CD4-positive, alpha-beta T cell treated with Interferon alpha-2 for 1 hour (primary cell): ENCODE measurements at regions not wholly inside any gene's neighbourhood (a gene's known extent, or its start where the extent isn't known, plus 50 kb on each side); places are given as distances from the start of the nearest gene placed in this dataset.

Experiments
- DNase-seq, 2 donors: peaks; one replicate each; pipeline ENCODE4 v3.0.0-alpha.2; 2020 to 2022

DNA sequence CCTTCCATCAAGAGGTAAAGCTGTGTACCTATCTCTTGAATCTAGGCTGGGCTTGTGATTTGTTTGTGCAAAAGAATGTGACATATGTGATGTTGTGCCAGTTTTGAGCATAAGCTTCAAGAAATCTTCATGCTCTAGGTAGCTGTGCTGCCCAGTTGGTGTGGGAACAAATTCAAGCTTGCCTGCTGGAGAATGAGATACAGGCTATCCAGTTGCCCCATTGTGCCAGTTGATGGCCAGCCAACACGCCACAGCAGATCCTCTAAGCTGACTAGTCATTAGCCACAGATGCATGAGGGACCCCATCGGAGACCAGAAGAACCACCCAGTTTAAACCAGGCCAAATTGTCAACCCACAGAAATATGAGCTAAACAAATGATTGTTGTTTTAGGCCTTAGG, 180.5 kb upstream of the MPHOSPH6 start:
- no peak for DNase-seq

DNA sequence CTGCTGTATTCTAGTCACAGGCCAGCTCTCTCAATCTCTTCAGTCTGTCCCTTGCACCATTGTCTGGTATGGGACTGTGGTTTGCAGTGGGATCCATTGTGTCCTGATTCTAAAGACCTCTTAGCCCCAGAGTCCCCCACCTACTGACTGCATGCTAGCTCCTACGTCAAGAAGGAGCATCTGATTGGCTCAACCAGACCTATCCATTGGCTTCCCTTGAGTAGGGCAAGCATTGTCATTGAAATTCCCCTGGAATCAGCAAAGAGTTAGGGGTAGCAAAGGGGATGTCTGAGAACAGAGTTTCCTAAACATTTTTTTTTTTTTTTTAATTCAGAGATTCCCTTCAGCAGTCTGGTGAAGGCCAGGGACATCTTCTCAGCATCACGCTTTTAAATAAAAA, 175.3 kb upstream of the MPHOSPH6 start:
- no peak for DNase-seq

DNA sequence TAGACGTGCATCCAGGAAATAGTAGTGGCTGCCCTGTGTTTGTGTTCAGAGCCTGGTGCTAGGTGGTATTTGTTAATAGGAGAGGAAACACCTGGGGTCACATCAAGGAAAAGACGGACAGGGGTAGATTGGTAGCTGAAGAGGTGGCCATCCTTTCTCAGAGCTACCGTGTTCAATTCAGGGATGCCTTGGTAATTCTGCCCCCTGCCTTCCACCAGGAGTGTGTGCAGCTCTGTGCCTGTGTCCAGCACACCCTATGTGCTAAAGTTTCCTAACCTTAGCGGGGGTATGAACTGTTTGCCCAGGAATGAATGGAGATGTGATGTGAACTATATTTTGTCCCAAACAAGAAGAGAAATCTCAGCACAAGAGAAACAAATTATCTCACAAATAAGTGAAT, 174.1 kb upstream of the MPHOSPH6 start:
- no peak for DNase-seq

DNA sequence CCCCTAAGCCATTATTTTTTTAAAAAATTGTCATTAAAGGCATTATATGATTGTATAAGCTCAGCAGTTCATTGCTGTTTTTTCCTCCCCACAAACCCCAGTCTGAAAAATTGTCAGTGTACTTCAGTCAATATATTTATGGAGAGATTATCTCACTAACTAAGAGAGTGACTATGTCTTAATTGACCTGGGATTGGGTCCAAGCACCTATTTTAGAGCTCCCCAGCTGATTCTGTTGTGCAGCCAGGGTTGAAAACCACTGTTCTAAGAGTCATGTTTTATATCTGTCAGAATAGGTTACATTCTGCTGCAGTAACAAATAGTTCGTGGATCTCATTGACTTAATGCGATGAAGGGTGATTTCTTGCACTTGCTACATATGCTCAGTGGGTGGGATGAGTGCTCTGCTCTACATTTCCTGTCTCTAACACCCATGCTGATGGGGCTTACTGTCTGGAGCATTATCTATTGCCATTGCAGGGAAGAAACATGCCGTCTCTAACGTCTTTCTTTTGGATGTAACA, 171.2 kb upstream of the MPHOSPH6 start:
- no peak for DNase-seq

DNA sequence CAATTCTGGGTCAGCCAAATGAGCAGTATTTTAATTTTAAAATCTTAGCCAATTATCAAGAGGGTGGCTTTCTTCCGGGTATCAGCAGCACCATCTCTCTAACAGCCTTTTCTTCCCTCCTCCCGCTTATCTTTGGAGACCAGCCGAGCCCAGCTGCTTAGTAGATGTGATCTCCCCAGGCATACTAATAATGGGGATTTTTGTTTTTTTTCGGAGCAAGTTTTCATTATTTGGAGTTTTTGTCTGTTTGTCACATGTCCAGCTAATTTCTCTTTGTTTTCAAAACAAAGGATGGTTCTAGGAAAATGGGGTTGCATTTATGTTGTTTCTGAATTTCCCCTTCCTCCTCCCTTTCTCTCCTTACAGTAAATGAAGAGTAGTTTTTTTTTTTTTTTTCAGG, 170.5 kb upstream of the MPHOSPH6 start:
- no peak for DNase-seq

DNA sequence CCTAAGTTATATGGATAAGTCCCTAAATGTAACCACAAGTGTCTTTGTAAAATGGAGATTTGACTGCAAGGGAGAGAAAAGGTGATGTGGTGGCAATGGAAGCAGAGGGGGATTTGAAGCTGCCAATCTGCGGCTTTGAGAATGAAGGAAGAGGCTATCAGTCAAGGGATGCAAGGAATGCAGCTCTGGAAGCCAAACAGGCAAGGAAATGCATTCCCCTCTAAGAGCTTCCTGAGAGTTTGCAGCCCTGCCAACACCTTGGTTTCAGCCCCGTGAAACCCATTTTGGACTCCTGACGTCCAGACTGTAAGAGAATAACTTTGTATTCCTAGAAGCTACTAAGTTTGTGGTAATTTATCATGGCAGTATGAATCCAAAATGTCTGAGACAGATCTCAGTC, 167.3 kb upstream of the MPHOSPH6 start:
- DNase-seq: no peak

DNA sequence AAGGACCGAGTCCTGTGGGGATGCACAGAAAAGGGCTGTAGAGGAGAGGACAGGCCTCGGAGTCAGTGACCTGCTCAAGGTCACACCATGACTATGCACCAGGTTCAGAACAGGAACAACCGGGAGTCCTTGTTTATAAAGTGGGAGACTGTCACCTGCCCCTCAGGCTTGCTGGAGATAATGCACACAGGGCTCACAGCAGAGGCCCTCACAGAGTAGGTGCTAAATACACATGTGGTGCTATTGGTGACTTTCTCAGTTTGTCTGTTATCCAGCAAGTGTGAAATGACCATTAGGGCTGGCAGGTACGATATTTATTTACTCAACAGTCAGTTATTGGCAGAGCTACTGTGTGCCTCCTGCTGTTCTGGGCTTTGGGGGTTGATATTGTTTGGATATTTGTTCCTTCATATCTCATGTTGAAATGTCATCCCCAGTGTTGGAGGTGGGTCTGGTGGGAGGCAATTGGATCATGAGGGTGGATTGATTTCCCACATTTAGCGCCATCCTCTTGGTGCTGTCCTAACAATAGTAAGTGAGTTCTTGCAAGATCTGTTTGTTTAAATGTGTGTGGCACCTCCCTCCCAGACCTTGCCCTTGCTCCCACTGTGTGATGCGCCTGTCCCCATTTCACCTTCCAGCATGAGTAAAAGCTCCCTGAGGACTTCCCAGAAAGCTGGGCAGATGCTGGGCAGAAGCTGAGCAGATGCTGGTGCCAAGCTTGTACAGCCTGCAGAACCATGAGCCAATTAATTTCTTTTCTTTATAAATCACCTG, 162.1 kb upstream of the MPHOSPH6 start:
- DNase-seq: no peak

DNA sequence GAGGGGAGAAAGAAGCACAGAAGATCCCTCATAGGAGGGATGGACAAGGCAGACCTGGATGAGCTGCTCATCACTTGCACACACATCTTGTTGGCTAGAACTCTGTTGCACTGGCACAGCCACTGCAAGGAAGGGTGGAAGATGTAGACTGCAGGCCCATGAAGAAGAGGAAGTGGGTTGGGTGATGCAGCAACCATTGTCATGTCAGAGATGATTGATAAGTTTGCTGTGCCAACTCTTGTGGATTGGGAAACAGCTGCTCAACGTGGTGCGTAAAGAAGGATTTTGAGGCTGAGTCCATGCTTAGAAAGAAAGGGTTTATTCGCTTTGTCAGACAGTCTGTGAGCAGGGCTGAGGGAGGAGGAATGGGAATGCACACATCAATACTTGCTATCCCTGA, 161.4 kb upstream of the MPHOSPH6 start:
- DNase-seq: no peak

DNA sequence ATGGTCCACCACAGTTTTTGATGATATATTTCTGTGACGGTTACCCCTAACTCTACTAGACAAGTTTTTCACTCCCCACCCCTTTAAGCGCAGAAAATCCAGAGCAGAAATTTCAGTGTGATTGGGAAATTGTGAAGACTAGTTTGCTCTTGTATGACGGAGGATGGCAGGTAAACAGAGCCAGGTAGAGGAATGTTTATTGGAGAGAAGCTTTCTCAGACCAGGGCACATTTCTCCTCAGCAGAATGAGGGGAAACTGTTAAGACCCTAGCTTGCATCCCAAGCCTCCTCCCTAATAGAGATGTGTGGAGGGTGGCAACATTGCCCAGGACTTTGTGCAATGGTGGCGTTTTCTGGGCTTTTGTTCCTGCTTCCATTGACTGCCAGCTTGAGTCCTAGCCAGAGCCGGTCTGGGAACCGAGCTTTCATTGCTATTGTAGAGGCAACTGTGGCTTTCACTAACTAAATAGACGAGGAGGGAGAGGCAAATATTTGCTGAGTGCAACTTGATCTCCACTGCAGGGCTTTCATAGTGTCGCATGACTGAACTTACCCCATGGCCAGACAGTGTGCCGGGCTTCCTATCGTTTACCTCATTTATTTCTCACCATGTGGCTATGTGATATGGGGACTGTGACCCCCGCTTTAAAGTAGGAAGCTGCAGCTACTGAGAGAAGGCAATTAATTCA, 159.6 kb upstream of the MPHOSPH6 start:
- DNase-seq: no peak

DNA sequence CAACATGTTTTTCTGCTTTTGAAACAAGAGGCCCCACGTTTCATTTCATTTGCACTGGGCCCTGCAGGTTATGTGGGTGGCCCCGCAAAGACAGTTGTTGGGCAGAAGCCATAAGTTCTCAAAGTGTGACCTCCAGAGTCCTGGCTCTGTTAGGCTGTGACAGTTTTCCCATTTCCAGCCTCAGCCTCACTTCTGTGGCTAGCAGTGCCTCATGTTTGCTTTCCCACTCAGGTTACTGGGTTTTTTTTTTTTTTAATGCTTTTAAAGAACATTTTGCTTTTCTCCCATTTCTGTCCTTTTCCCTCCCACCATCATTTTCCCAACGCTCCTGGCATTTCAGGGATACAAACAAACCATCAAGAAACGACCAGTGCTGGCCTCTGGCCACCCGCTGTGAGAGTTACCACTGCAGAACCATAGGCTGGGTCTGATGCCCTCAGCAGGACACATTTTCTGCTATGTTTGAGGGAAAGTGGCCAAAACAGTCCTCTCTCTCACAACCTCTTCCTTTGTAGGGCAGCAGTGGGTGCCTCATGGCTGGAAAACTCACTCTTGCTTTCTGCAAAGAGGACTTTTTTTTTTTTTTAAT, 159.0 kb upstream of the MPHOSPH6 start:
- no peak for DNase-seq

DNA sequence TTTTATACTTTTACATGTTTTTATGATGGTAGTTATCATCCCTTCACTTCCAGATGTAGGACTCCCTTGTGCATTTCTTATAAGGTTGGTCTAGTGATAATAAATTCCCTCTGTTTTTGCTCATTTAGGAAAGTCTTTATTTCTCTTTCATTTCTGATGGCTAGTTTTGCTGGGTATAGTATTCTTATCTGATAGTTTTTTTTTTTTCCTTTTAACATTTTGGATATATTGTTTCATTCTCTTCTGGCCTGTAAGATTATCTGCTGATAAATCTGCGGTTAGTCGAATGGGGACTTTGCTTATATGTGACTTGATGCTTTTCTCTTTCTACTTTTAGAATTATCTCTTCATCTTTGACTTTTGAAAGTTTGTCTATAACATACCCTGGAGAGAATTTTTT, 153.1 kb upstream of the MPHOSPH6 start:
- no peak for DNase-seq

DNA sequence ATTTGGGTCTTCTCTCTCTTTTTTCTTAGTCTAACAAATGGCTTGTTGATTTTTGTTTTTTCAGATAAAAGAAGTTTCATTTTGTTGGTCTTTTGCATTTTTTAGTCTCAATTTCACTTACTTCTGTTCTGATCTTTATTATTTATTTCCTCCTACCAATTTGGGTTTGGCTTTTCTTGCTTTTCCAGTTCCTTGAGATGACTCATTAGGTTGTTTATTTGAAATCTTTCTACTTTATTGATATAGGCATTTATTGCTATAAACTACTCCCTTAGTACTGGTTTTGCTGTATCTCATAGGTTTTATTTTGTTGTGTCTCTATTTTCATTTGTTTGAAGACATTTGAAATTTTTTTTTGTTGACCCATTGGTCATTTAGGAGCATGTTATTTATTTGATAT, 152.2 kb upstream of the MPHOSPH6 start:
- DNase-seq: no peak

DNA sequence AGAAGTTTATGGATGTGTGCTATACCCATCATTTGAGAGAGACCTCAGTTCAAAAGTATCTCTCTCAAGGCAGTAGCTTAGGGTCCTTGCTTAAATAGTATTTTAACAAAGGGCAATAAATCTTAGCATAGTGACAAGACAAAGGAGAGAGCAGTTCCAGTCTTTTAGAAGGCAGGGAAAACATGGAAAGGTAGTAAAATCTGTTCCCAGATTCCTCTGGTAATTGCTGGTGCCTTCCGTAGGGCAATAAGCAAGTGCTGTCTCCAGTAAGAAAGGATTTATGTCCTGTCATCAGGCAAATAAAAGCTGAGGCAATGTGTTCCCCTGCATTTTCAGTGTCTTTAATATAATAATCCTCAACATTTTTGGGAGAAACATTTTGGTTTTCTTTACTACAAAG, 149.0 kb upstream of the MPHOSPH6 start:
- DNase-seq: no peak

DNA sequence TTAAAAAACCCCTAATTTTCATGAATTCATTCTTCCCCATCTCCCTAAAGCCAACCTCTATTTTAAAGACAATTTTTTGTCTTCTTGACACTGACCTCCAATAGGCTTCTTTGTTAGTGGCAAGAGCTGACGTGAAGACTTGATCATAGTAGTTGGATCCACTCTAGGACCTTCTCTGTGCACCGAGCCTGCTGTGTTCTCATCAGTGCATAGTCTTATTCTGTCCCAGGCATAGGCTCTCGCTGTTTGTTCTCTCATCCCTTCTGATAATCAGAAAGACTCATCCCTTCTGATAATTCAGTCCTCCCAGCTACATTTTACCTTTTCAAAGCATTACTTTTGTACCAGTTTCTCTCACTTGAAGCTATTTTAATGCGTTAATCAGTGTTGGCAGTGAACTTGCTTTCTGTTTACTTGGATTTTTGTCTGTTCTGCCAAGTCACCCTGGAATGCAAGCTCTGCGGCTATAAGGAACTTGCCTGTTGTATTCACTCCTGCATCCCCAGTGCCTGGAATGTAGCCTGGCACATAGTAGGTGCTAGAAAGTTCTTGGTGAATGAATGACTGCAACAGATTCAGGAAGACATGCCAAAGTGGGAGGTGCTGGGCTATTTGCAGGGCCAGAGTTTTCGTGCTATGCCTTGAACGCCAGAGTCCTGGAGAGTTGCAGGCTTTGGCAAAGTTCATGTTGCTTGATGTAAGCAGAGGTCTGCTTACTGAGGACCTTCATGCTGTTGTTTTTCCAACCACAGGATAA, 147.6 kb upstream of the MPHOSPH6 start:
- DNase-seq: no peak

DNA sequence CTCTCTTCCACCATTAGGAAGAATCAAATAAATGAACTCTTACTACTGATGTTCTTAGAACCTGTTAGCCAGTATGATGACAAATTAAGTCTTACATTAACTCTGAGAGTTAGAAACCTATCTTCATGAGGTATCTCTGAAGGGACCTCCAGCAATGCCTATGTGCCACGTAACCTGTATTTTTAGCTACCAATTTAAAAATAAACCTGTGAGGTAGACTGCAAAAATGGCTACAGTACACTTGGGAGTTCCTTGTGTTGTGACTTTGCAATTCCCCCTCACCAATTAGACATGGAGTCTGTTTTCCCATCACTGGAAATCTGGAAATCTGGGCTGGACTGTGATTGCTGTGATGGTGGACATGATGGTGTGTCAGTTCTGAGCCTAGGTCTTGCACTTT, 143.7 kb upstream of the MPHOSPH6 start:
- no peak for DNase-seq

DNA sequence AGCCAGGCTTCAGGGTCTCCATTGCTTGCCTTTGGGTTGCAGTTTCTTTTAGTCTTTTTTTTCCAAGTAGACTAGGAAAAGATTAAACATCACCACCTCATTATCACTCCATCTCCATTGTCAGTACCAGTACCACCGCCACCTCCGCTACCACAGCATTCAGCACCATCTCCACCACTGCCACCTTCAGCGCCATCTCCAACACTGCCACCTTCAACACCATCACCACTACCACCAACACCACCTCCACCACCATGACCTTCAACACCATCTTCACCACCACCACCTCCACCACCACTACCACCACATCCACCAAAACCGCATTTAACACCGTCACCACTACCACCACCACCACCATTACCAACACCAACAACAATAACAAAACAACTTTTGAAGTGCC, 141.5 kb upstream of the MPHOSPH6 start:
- DNase-seq: no peak

DNA sequence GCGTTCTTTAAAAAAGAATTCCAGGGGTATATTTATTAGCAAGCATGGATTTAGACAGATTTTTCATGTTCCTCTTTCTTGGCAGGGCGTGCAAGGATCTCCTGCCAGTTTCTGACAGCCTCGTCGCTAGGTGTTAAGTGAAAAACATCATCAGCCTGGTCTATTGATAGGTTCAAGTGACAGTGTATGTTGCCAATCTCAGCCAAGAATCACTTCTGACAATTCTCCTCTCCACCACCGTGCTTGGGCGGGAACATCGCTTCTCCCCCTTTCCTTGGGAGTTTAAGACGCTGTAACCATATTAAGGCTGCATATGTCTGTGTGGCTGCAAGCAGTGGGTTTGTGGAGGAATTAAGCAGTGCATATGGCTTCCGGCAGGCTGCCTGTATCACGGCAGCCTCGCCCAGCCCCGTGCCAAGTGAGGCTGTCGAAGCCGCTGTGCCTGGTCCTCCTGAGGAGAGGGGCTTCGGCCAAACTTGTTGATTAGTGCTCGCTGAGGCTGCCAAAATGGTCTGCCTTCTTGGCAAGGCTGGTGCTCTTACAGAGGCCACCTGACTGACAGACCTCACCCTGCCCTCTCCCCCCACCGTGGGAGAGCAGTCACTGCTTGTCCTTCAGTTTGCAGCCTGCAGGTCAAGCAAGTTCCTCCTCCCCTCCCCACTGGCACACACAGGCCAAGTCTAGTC, 132.2 kb upstream of the MPHOSPH6 start:
- no peak for DNase-seq

DNA sequence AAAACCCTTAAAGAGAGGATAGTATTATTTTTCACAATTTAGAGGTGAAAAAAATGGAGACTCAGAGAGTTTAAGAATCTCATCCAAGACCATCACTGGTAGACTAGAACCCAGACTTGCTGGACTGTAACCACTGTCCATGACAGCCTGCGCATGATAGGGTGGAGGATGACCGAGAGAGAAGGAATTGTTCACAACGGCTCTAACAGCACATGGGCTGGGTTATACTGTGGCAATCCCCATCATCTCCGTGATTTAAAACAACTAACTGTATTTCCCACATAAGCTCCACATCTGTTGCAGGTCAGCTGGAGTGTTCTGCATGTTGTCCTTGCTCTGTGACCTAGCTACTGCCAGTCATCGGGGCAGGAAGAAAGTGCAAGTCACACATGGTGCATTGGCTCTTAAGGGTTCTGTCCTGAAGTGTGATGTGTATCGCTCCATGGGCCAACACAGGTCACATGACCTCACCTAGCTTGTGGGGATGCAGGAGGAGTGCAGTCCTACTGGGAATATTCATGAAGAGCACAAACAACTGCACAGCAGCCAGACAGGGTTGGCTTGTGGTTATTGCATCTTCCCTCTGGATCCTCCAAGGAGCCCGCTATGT, 131.2 kb upstream of the MPHOSPH6 start:
- no peak for DNase-seq

DNA sequence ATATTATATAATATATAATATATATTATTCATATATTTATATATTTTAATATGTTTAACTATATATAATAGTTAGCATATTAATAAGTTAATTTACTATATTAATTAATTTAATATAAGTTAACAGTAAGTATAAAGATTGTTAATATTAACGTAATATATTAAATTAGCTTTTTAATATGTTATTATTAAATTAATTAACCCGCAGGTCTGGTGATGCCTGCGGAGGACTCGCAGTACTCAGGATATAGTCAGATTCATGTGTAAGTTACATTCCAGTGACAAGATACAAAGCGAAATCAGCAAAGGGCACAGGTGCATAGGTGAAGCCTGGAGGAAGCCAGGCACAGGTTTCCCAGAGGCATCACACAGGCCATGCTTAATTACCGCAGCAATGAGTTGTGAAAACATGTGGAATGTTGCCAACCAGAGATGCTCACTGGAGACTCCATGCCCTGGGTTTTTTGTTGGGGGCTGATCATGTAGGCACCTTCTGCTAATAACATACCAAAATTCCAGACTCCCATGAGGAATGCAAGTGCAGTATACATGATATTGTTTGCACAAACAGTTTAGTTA, 130.4 kb upstream of the MPHOSPH6 start:
- DNase-seq: no peak

DNA sequence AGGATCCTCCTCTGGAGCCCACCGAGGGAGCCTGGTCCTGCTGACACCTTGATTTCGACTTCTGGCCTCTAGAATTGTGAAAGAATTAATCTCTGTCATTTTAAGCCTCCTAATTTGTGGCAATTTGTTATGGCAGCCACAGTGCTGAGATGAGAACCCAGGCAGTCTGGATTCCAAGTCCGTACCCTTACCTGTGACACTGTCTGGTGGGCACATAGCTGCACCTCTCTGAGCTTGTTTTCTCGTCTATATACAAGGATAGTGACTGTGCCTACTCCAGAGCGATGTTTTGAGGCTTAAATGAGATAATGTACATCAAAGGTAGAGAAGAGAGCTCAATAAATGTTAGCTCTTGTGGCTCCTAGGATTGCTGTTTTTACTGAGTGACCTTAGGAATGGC, 128.4 kb upstream of the MPHOSPH6 start:
- no peak for DNase-seq

DNA sequence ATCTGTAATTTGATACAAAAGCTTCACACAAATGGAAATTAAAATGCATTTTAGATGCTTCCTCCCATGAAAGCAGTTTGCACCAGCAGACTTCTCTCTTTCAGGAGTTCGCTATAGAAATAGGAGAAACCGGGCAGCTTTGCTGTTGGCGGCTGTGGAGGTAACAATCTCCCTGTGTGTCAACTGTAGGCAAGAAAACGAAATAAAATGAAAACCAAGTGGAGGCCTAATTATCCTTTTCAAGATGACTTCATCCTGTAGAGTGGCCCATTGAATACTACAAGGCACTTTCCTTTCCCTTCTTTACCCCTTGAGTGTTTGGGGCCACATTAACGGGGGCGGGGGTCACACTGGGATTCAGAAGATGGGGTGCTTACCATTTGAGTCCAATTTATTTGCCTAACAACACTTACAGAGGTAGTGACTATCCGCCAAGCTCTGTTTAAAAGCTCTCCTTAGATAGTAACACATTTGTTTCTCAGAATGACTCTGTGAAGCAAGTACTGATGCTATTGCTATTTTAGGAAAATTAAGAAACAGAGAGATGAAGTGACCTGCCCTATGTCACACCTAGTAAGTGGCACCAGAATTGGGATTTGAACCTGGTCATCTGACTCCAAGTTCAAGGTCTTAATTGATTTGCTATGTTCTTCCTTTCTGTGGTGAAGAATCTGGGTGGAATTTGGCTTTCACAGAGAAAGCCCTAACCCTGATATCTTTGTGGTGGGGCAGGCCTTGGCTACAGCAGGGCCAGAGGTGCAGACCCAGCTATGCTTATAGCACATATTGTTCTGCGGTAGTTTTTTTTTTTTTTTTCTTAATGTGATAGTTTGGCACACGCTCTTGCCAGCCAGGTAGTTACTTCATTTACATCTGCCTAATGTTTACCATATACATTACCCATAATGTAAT, 125.5 kb upstream of the MPHOSPH6 start:
- no peak for DNase-seq
